ENCODE measurements at regions not wholly inside any gene's neighbourhood (a gene's known extent, or its start where the extent isn't known, plus 50 kb on each side); places are given as distances from the start of the nearest gene placed in this dataset.

DNA sequence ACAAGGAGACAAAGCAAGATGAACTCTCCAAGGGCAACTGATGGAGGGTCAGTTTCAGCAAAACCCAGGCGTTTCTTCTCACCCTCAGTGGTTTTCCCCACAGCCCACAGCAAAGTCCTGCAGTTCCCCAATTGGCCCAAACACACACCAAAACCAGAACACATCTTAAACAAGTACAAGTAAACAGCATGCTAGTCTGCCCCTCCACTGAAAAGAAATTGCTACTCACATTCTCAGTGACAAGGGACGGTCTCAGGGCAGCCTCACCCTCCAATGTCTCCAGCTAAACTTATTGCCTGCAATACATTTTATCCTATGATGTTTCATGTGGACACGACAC lies 300.6 kb upstream of the IRX3 start:
- no peak for TF ChIP-seq EZH2phosphoT487 (IDR thresholded peaks at IDR 0.05; ENCODE audit: insufficient read depth, low read depth)
- TF ChIP-seq EZH2 (IDR thresholded peaks at IDR 0.05; ENCODE audit: insufficient read depth, poor library complexity, severe bottlenecking) = no peak

All from GM23248 (cell line).